HG02763 (cell line): ENCODE measurements at regions not wholly inside any gene's neighbourhood (a gene's known extent, or its start where the extent isn't known, plus 50 kb on each side); places are given as distances from the start of the nearest gene placed in this dataset.
A peak's percentile ranks its signal among the peaks of the same experiment; 100 is the strongest.

ENCODE experiments used
- ATAC-seq: cut with Tn5 transposase; IDR thresholded peaks from one replicate; pipeline ENCODE4 v1.9.1; 2021; ENCODE audit warnings: mild to moderate bottlenecking, moderate library complexity; ENCODE audit not compliant: unreplicated experiment

DNA sequence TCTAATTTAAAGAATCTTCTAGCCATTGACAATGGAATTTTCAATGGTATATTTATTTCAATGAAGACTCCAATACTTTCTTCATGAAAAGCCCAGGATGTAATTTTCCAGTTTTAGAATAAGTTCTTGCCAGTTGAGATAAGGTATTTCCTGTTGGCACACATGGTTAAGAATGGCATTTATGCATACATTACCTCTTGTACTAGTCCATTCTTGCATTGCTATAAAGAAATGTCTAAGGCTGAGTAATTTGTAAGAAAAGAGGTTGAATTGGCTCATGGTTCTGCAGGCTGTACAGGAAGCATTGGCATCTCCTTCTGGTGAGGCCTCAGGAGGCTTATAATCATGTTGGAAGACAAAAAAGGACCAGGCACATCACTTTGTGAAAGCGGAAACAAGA, 1179.6 kb downstream of the AMY1C start:
- ATAC-seq: no peak

DNA sequence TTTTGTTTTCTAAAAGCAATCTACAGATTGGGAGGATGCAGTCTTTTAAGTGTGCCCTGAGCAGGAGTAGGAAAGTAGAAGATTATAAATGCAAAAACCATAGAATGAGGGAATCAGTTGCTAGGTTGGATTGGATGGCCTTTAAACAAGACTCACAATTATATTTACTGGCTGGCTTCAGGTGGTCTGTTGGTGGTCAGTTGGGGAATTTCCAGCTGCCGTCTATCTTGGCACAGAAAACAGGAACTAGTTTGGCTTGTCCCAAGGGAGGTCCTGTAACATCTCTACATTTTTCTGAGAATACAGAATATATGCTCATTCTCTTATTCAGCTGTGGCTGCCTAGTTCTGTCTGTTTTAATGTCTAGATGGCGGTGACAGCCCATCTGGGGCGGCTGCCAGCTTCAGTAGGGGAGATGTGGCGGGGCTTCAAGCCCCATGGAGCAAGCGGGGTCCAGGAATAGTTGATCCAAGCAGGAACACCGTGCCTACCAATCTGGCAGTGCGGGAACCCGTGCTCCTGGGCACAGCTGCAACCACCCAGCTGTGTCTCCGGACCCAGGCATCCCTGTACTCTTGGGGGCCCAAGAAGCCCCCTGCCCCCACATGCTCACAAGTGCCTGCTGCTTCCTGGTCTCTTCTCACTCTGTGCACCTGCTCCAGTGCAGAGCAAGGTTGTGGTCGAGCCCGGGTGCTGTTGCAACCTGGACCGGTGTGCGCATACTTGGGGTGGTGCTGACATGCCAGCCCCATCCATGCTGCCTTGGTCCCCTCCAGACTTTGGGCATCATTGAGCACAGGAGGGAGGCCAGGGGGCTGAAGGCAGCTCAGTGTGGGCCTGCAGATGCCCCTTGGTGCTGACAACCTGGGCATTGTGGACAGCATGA, 1182.6 kb downstream of the AMY1C start:
- ATAC-seq: peak; percentile 46

DNA sequence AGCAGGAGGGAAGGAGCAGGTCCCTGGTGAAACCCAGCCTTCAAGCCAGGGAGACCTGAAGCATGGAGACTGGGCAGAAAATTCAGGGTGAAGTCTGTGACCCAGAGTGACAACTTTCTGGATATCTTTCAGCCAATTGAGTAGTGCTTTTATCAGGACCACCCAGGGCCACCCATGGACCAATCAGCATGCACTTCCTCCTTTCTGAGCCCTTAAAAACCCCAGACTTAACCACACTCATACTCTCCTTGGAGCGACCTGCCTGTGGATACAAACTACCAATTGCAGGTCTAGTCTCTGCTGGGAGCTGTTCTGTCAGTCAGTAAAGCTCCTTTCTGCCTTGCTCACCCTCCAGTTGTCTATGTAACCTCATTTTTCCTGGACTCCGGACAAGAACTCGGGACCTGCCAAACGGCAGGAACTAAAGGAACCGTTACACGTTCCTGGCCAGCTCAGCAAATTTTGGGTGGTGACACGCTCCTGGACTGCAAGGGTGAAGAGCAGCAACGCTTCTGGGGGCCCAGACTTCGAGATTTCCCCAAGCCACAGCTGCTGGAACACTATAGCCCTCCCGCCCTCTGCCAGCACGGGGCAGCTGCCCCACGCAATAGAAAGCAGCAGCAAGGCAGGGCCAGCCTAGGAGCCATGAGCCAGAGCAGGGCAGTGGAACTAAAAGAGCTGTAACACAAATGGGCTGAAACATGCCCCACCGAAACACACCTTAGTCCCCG, 1183.4 kb downstream of the AMY1C start:
- peak; percentile 24 for ATAC-seq

DNA sequence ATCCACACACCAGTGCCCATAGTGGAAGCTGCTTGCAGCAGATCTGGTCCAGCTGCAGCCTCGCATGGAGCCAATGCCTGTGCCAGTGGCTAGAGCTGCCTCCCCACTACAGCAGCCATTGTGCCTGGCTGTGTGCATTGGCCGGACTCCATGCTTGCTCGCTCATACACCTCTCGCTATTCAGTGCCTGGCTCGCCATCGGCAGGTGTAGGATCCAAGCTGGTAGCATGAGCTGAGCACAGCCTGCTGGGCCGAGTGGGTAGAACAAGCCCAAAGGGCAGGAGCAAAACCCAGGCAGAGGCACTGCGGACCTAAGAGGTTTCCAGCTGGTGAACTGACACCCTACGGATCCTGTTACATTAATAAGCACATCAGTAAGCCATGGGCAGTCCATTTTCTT, 1184.1 kb downstream of the AMY1C start:
- no peak for ATAC-seq

DNA sequence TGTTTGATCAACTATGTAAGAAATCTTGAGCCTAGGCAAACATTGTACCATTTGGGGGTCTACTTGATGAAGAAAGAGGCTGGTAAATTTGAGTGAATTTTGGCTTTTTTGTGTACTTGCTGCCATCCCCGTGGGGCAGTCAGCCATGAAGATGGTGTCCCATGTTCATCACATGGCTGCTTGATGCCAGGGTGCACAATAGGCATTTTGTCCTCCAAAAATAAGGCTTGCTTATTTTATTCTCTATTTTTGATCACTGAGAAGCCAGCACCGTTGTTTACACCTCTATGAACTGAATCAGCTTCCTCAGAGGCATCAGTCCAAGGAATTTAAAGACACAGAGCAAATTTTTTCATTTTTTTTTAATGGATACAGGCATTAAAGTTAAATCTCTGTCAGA, 1195.7 kb downstream of the AMY1C start:
- no peak for ATAC-seq

DNA sequence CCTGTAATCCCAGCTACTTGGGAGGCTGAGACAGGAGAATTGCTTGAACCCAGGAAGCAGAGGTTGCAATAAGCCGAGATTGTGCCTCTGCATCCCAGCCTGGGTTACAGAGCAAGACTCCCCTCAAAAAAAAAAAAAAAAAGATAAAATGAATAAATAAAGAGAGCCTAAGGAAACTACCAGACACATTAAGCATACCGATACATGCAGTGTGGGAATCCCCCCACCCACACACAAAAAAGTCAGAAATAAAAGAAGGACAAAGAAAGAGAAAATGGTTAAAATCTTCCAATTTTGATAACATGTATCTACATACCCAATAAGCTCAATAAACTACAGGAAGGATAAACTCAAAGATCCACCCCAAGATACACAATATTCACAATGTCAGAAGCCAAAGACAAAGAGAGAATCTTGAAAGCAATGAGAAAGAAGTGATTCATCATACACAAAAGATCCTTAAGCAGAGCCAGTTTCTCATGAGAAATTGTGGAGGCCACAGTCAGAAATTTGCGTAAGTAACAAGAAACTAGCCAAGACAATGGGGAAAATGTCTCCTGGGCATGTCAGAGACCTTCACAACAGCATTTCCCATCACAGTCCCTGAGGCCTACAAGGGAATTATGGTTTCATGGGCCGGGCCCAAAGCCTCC, 1197.0 kb downstream of the AMY1C start:
- ATAC-seq: no peak

DNA sequence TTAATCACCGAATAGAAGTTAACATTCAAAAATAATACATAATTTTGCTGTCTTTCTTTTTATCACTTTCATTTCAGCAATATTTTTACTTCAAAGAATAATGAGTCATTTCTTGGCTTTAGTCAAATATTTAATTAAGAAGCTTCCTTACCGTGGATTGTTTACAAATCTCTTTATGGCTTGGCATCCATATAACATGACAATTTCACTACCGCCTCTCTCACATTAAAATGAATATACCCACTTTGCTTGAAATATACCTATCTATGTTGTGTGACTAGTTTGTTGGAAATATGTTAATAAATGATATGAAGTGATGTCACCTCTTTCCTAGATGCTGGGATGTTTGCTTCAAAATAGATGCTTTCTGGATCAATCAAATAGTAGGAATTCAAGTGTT, 1203.9 kb downstream of the AMY1C start:
- ATAC-seq: no peak

DNA sequence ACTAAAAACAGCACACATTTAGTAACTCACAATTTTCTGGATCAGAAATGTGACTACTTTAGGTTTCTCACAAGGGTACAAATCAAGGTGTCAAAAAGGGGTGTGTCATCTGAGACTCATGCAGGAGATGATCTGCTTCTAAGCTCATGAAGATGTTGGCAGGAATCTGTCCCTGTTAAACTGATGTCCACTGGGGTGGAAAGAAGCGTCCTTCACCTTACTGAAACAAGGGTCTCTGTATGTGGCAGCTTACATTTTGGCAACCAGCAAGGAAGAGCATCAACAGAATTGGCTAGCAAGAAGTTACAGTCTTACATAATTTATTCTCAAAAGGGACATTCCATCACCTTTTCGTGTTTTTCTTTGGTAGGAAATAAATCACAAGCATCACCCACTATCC, 1223.8 kb downstream of the AMY1C start:
- ATAC-seq: no peak

DNA sequence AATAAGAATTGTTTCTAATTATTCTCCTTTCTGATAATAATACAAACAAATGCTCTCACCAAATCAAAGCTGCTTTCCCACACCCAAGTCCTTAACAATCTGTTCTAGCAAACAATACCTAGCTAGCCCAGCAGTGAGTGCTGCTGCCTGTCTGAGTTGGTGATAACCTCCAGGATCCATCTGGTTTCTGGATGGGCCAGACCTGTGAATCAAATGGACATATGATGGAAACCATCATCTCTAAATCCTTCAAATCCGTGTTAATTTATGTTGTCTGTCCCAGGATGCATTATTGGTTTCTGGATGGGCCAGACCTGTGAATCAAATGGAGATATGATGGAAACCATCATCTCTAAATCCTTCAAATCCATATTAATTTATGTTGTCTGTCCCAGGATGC, 1230.0 kb downstream of the AMY1C start:
- no peak for ATAC-seq

DNA sequence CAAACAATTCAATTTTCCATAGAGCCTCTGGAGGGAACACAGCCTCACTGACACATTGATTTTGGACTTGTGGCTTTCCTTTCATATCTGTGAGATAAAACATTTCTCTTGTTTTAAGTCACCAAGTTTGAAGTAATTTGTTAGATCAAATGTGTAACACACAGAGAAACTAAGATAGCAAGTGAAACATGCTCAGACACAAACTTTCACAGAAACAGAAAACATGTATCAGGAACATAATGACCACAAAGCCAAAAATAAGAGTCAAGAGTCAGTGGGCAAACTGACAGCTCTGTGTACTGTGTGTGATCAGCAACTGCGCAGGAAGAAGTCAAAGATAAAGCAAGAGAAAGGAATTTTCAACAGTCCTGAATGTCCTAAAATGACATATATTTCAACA, 1237.5 kb downstream of the AMY1C start:
- peak; percentile 90 for ATAC-seq

DNA sequence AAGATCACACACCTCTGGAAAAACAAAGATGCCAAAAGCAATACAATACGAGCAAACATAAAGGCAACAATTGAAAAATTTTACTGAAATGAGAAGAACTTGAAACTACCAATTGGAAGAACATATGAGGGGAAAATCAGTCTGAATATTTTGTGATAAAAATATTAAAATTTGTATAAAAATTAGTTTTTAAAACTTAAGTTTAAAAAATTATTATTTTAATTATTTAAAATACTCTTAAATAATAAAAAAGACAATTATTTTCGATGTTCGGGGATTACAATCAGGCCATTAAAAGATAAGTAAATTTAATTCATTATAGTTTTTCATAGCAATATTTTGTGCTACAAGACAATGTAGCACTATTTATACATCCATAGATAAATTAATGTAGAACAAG, 1239.3 kb downstream of the AMY1C start:
- no peak for ATAC-seq

DNA sequence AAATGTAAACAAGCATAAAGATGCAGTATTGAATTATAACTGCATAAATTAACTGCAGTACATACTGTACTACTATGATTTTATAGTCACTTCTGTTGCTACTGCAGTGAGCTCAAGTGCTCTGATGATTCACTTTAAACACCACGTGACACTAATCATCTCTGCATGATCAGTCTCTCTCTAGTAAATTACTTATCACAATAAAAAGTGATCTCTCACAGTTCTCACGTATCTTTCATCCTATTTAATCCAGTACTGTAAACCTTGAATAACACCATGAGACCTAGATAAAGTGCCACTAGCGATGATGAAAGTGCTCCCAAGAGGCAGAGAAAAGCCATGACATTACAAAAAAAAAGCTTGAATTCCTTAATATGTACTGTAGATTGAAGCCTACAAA, 1242.0 kb downstream of the AMY1C start:
- no peak for ATAC-seq

DNA sequence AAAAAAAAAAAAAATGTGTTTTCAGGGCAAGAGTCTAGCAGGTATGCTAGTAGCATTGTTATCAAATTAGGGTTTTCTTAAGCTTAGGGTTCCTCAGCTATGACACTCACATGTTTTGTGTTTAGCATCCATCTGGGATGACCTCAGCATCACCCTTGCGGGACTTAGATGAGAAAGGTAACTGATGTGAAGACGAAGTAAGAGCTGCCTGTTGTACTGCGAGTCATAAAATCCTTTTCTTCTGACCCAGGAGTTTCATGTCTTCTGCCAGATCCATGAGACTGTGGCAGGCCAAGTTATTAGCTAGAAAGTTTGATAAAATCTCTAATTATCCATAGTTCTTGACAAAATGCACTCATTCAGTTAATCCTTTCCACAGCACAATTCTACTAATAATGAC, 1251.1 kb downstream of the AMY1C start:
- no peak for ATAC-seq

DNA sequence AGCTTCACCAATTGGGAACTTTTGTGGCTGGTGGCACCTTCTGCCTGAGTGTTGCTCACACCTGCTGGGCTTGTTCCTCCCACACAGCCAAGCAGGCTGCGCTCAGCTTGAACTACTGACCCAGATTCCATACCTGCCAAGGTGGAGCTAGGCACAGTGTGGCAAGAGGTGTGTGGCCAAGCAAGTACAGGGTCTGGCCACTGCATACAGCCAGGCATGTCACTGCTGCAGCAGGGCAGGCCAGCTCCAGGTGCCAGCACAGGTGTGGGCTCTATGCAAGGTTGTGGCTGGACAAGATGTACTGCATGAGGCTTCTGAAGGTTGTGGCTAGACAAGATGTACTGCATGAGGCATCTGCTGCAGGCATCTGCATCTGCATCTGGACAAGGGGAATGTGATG, 1254.8 kb downstream of the AMY1C start:
- ATAC-seq: no peak

DNA sequence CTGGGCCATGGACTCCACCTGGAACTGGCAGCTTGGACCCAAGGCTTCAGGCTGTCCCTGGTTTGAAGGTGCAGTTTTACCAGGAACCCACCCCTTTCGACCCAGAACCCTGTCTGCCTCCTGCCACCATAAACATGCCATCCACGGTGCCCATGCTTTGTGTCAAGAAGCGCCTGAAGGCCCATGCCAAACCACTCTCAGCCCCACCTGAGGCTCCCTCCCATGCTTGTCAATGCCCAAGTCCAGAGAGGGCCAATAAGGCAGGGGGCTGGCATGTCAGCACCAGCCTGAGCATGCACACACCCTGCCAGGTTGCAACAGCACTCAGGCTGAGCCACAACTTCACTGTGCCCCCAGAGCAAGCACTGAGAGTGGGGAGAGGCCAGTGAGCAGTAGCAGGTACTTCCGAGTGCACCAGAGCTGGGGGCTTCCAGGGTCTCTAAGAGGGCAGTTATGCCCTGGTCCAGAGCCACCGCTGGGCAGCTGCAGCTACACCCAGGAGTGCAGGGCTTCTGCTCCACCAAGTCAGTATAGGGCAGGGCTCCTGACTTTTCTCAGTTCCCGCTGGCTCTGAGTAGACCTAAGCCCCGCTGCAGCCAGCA, 1256.0 kb downstream of the AMY1C start:
- ATAC-seq: no peak

DNA sequence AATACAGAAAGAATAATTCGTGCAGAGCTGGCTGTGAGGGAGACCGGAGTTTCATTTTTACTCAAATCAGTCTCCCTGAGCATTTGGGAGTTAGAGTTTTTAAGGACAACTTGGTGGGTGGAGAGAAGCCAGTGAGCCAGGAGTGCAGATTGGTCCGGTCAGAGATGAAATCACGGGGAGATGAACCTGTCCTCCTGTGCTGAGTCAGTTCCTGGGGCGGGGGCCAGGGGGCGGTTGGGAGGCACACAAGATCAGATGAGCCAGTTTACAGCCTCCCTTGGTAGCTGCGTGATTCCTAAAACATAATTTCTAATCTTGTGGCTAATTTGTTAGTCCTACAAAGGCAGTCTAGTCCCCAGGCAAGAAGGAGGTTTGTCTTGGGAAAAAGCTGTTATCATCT, 1267.9 kb downstream of the AMY1C start:
- ATAC-seq: no peak

DNA sequence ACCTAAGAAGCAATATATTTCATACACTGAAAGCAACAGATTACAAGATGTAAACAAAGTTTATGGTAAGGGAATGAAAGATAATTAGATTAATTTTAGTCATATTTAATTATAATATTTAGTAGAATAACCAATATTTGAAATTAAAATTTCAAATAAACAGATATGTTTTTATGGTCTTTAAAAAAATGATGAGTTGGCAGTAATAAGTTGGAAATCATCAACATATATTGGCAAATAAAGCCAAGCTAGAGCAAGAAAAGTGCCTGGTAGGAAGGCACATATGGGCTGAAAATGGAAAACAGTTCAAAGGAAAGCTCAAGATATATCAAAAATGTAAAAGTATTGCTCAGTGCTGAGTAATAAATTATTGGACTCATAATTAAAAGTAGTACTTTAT, 1274.0 kb downstream of the AMY1C start:
- no peak for ATAC-seq

DNA sequence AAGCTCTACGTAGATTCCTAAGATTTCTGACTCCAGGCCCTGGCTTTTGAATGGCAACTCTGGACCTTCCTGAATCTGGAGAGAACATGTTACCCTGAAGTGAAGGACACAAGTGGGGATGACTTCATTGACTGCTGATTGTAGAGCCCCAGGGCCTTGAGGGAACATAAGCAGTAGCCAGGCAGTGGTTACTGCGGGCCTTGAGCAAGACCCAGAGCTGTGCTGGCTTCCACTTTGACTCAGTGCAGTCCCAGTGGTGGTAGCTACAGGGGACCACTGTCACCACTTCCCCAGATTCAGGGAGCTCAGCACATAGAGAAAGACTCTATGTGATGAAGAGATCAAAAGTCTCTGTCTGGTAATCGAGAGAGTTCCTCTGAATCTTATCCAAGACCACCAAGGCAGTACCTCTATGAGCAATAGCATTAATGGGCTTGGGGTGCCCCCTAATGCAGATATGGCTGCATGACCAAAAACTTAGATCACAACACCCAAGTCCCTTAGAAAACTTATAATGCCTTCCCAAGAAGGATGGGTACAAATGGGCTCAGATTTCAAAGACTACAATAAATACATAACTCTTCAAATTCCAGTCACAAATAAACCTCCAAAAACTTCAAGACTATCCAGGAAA, 1278.3 kb downstream of the AMY1C start:
- ATAC-seq: no peak

DNA sequence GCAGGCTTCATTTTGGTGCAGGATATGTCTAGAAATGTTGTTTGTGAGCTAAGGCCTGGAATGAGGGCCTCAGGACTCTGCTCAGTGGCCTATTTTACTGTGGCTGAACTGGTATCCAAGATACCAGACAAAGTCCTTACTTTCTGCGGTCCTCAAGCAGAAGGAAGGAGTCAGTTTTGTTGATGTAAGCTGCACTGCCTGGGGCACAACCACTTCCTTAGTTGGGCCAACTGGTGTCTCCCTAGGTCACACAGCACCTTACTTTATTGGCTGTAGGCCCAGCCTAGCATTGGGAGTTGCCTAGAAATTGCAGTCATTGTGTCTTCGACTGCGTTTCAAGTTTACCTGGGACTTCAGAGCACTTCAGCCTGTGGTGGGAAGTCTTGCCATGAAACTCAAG, 1322.7 kb downstream of the AMY1C start:
- ATAC-seq: no peak

DNA sequence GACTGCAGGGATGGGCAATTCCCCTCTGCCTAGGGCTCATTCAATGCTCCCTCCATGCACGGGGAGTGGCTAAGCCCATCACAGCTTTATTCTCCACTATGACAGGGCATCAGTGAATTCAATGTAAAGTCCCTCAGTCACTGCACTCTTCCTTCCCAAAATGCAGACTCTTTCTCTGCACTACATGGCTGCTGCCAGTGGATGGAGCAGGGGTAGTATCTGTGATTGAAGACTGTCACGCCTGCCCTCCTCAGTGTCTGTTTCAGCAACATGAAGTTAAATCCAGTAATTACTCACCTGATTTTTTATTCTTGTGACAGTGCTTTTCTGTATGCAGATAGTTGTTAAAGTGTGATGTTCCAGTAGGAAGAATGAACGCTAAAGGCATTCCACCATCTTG, 1323.2 kb downstream of the AMY1C start:
- no peak for ATAC-seq

DNA sequence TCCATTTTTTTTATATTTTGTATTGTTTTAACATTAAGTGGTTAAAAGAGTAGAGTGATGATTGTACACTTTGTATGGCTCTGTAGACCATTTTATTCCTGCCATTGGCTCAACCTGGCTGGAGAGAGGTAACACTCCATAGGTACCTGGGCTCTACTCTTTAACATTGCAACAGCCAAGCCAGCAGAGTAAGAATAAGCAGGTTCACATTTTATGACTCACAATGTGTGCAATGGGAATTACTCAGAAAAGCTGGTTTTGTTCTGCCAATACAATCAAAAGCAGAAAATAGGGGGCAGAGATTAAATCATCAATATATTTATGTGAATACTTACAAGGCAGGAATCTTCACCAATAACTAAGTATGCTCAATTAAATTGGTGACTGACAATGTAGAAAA, 1324.0 kb downstream of the AMY1C start:
- no peak for ATAC-seq
